Thyroid gland (tissue), 4 donors: ENCODE measurements at regions not wholly inside any gene's neighbourhood (a gene's known extent, or its start where the extent isn't known, plus 50 kb on each side); places are given as distances from the start of the nearest gene placed in this dataset.

ENCODE experiments used
- CTCF ChIP-seq, 6 experiments: fragments of 200-600 bp in 3 of 6; fragments of 450-650 bp in 3 of 6; sonication (generic) in 3 of 6; IDR thresholded peaks; one replicate each; pipeline ENCODE4 v1.5.1; 2016 to 2019; ENCODE audit warnings: antibody characterized with exemption in 6 of 6, mild to moderate bottlenecking in 2 of 6, inconsistent platforms in 1 of 6, moderate library complexity in 1 of 6
- POLR2A ChIP-seq, 2 donors: fragments of 450-650 bp; IDR thresholded peaks; one replicate each; pipeline ENCODE4 v1.6.1; 2017; ENCODE audit warnings: antibody characterized with exemption in 2 of 2, mild to moderate bottlenecking in 2 of 2, moderate library complexity in 1 of 2

- TF ChIP-seq POLR2A (IDR thresholded peaks at IDR 0.05), result no peak
- no peak for TF ChIP-seq CTCF (IDR thresholded peaks at IDR 0.05)
These were observed 1133.5 kb upstream of the TMPRSS15 start for GRCh38 chr21:19537116-19537515.
